ENCODE measurements at regions not wholly inside any gene's neighbourhood (a gene's known extent, or its start where the extent isn't known, plus 50 kb on each side); places are given as distances from the start of the nearest gene placed in this dataset.

DNA sequence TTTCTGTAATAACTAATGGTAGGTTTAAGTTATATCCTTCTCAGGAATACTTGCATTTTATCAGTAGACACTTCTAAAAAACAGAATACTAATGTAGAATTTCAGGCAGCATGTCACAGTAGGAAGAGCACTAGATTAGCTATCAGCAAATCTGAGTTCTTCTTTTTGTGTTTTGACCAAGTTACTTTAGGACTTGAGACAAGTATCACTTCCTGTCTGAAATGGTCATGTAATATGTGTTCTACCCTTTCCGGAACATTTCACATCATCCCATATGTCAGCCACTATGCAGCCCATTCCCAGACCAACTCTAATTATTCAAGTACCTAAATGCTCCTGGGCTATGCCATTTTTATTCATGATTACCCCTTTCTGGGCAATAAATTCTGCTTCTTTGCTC lies 401.8 kb upstream of the RPS6KA3 start:
- TF ChIP-seq, protein P1, sequence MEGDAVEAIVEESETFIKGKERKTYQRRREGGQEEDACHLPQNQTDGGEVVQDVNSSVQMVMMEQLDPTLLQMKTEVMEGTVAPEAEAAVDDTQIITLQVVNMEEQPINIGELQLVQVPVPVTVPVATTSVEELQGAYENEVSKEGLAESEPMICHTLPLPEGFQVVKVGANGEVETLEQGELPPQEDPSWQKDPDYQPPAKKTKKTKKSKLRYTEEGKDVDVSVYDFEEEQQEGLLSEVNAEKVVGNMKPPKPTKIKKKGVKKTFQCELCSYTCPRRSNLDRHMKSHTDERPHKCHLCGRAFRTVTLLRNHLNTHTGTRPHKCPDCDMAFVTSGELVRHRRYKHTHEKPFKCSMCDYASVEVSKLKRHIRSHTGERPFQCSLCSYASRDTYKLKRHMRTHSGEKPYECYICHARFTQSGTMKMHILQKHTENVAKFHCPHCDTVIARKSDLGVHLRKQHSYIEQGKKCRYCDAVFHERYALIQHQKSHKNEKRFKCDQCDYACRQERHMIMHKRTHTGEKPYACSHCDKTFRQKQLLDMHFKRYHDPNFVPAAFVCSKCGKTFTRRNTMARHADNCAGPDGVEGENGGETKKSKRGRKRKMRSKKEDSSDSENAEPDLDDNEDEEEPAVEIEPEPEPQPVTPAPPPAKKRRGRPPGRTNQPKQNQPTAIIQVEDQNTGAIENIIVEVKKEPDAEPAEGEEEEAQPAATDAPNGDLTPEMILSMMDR (IDR thresholded peaks at IDR 0.05; ENCODE audit: low read depth, low read length): no peak
- TF ChIP-seq POLR2A (IDR thresholded peaks at IDR 0.05; ENCODE audit: extremely low read depth, insufficient read length): no peak
- TF ChIP-seq, protein P2, sequence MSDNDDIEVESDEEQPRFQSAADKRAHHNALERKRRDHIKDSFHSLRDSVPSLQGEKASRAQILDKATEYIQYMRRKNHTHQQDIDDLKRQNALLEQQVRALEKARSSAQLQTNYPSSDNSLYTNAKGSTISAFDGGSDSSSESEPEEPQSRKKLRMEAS (IDR thresholded peaks at IDR 0.05; ENCODE audit: low read depth, low read length): no peak

All from NB4 (cell line).